Uterus (tissue), 3 donors: ENCODE measurements at regions not wholly inside any gene's neighbourhood (a gene's known extent, or its start where the extent isn't known, plus 50 kb on each side); places are given as distances from the start of the nearest gene placed in this dataset.

Source experiments
- DNase-seq, 2 donors: peaks; one replicate each; pipeline ENCODE4 v3.0.0-alpha.2; 2019 to 2020
- H3K27ac ChIP-seq, 2 donors: fragments of 200-600 bp; sonication (generic); 1 replicate in 1 of 2; 2 replicates in 1 of 2; pipeline ENCODE4 v1.5.1; 2016 to 2018
- H3K27me3 ChIP-seq, 2 donors: fragments of 200-600 bp; sonication (generic); one replicate each; pipeline ENCODE4 v1.5.1; 2018 to 2019; ENCODE audit warnings: control low read depth in 1 of 2
- H3K36me3 ChIP-seq, 2 donors: fragments of 200-600 bp; sonication (generic); one replicate each; pipeline ENCODE4 v1.5.1; 2019; ENCODE audit warnings: control low read depth in 1 of 2
- H3K4me1 ChIP-seq, 2 donors: fragments of 200-600 bp; sonication (generic); one replicate each; pipeline ENCODE4 v1.5.1; 2018 to 2019; ENCODE audit warnings: control low read depth in 1 of 2
- H3K4me3 ChIP-seq, 2 donors: fragments of 200-600 bp; sonication (generic); 1 replicate in 1 of 2; 2 replicates in 1 of 2; pipeline ENCODE4 v1.5.1; 2018 to 2019; ENCODE audit warnings: mild to moderate bottlenecking in 1 of 2
- H3K9me3 ChIP-seq, 2 donors: fragments of 200-600 bp; sonication (generic); one replicate each; pipeline ENCODE4 v1.5.1; 2019; ENCODE audit warnings: control low read depth in 1 of 2
- POLR2A ChIP-seq, 2 donors: fragments of 450-650 bp; IDR thresholded peaks; one replicate each; pipeline ENCODE4 v1.6.1; 2016; ENCODE audit warnings: antibody characterized with exemption in 2 of 2, mild to moderate bottlenecking in 1 of 2, moderate library complexity in 1 of 2
- intact Hi-C: fragments of 100-400 bp; cut with DNase I; formaldehyde crosslinking; loops from one replicate; pipeline ENCODE4 v1.15.1; 2023; ENCODE audit warnings: low total_unique reads
- TF ChIP-seq, protein P1 (sequence below), 4 experiments: fragments of 200-600 bp in 2 of 4; fragments of 450-650 bp in 2 of 4; sonication (generic) in 2 of 4; IDR thresholded peaks; one replicate each; pipeline ENCODE4 v1.5.1; 2016 to 2019; ENCODE audit warnings: antibody characterized with exemption in 4 of 4, mild to moderate bottlenecking in 2 of 4, moderate library complexity in 1 of 4
- donor health status: DM: yes; HTN: yes; CAD: no.

DNA sequence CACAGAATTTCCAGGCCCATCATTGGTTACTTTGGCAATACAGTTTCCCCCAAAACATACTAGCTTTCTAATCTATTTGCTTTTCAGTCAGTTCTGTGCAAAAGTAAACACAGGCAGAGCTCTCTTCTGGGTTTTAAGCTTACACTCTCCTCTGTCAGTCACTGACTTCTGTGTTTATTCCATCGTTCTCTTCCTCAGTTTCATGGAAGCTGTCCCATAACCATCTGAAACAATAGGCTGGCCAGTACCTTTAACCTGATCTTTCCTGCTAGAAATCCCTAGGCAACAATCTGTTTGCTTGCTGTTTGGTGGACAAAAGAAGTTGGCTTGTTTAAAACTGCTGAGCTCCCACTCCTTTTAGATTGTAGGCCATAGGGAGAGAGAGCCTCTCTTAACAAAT, 431.5 kb downstream of the HACE1 start:
- Histone ChIP-seq H3K27me3 (no peaks in the 10 kb centered on the region), H3K9me3 (no peaks in the 10 kb centered on the region), H3K27ac (no peak overlapping the region), H3K36me3 (no peaks in the 10 kb centered on the region), H3K4me1 (no peaks in the 10 kb centered on the region), H3K4me3 (no peak overlapping the region)
- DNase-seq: no peak
- intact Hi-C loops: no loop called here
- TF ChIP-seq, protein P1, sequence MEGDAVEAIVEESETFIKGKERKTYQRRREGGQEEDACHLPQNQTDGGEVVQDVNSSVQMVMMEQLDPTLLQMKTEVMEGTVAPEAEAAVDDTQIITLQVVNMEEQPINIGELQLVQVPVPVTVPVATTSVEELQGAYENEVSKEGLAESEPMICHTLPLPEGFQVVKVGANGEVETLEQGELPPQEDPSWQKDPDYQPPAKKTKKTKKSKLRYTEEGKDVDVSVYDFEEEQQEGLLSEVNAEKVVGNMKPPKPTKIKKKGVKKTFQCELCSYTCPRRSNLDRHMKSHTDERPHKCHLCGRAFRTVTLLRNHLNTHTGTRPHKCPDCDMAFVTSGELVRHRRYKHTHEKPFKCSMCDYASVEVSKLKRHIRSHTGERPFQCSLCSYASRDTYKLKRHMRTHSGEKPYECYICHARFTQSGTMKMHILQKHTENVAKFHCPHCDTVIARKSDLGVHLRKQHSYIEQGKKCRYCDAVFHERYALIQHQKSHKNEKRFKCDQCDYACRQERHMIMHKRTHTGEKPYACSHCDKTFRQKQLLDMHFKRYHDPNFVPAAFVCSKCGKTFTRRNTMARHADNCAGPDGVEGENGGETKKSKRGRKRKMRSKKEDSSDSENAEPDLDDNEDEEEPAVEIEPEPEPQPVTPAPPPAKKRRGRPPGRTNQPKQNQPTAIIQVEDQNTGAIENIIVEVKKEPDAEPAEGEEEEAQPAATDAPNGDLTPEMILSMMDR (IDR thresholded peaks at IDR 0.05): no peak
- TF ChIP-seq POLR2A (IDR thresholded peaks at IDR 0.05): no peak

- Histone ChIP-seq H3K4me1 (no peaks in the 10 kb centered on the region), H3K27me3 (no peaks in the 10 kb centered on the region), H3K27ac (no peak overlapping the region), H3K4me3 (no peak overlapping the region), H3K36me3 (no peaks in the 10 kb centered on the region), H3K9me3 (no peaks in the 10 kb centered on the region)
- no peak for TF ChIP-seq POLR2A (IDR thresholded peaks at IDR 0.05)
- TF ChIP-seq, protein P1 (IDR thresholded peaks at IDR 0.05): no peak
- DNase-seq: no peak
- intact Hi-C loops: no loop called here
These were observed 436.0 kb downstream of the HACE1 start for GRCh38 chr6:104423691-104424090.

GRCh38 chr6:104421650-104422049, 438.1 kb downstream of the HACE1 start:
- H3K36me3 ChIP-seq: no peaks in the 10 kb centered on the region
- no peak for DNase-seq
- H3K4me3 ChIP-seq: no peak overlapping the region
- TF ChIP-seq POLR2A (IDR thresholded peaks at IDR 0.05): no peak
- TF ChIP-seq, protein P1 (IDR thresholded peaks at IDR 0.05): no peak
- H3K27ac ChIP-seq: no peak overlapping the region
- intact Hi-C loops: no loop called here
- H3K9me3 ChIP-seq: no peaks in the 10 kb centered on the region
- no peaks in the 10 kb centered on the region for H3K27me3 ChIP-seq
- no peaks in the 10 kb centered on the region for H3K4me1 ChIP-seq

GRCh38 chr6:104418839-104419238, 440.9 kb downstream of the HACE1 start:
- no peak overlapping the region for H3K4me3 ChIP-seq
- intact Hi-C loops: no loop called here

GRCh38 chr6:104418125-104418524, 441.6 kb downstream of the HACE1 start:
- intact Hi-C loops: no loop called here
- Histone ChIP-seq H3K27ac (no peak overlapping the region), H3K4me1 (no peaks in the 10 kb centered on the region), H3K9me3 (no peaks in the 10 kb centered on the region), H3K36me3 (no peaks in the 10 kb centered on the region), H3K27me3 (no peaks in the 10 kb centered on the region), H3K4me3 (no peak overlapping the region)
- no peak for DNase-seq
- TF ChIP-seq POLR2A (IDR thresholded peaks at IDR 0.05): no peak
- TF ChIP-seq, protein P1 (IDR thresholded peaks at IDR 0.05): no peak

More at GRCh38 chr6:104418839-104419238, 440.9 kb downstream of the HACE1 start:
- Histone ChIP-seq H3K9me3 (no peaks in the 10 kb centered on the region), H3K27ac (no peak overlapping the region), H3K4me1 (no peaks in the 10 kb centered on the region), H3K36me3 (no peaks in the 10 kb centered on the region), H3K27me3 (no peaks in the 10 kb centered on the region)
- TF ChIP-seq POLR2A (IDR thresholded peaks at IDR 0.05): no peak
- TF ChIP-seq, protein P1 (IDR thresholded peaks at IDR 0.05): no peak
- DNase-seq: no peak
